HG02642 (cell line): ENCODE measurements at regions not wholly inside any gene's neighbourhood (a gene's known extent, or its start where the extent isn't known, plus 50 kb on each side); places are given as distances from the start of the nearest gene placed in this dataset.
"Not testable (repeated sequence)": the region's sequence is repeated elsewhere in the genome, so short reads cannot be mapped to it uniquely, and the experiment has no call there.

Experiments
- ATAC-seq: cut with Tn5 transposase; IDR thresholded peaks from one replicate; pipeline ENCODE4 v1.9.1; 2021; ENCODE audit warnings: mild to moderate bottlenecking; ENCODE audit not compliant: unreplicated experiment, poor library complexity

- no peak for ATAC-seq
Measured at GRCh38 chr12:4160314-4161040, 113.1 kb upstream of the CCND2 start.

- no peak for ATAC-seq
Measured at GRCh38 chr12:4159851-4160250, 113.7 kb upstream of the CCND2 start.

- no peak for ATAC-seq
Measured at GRCh38 chr12:4158306-4158705, 115.3 kb upstream of the CCND2 start.

- no peak for ATAC-seq
Measured at GRCh38 chr12:4157122-4157521, 116.4 kb upstream of the CCND2 start.

GRCh38 chr12:4156317-4156716, 117.2 kb upstream of the CCND2 start:
- ATAC-seq, result no peak

- no peak for ATAC-seq
Measured at GRCh38 chr12:4154672-4155225, 118.8 kb upstream of the CCND2 start.

- peak; percentile 80 for ATAC-seq
Measured at GRCh38 chr12:4153343-4153892, 120.1 kb upstream of the CCND2 start.

GRCh38 chr12:4152145-4152795, 121.3 kb upstream of the CCND2 start:
- ATAC-seq, result no peak

- ATAC-seq, result no peak
Measured at GRCh38 chr12:4151362-4152121, 122.0 kb upstream of the CCND2 start.

GRCh38 chr12:4150355-4150754, 123.2 kb upstream of the CCND2 start:
- not testable (repeated sequence) for ATAC-seq

GRCh38 chr12:4148418-4149056, 125.0 kb upstream of the CCND2 start:
- ATAC-seq, result peak; percentile 53

- no peak for ATAC-seq
Measured at GRCh38 chr12:4147031-4147481, 126.5 kb upstream of the CCND2 start.

- ATAC-seq, result no peak
Measured at GRCh38 chr12:4145990-4146859, 127.3 kb upstream of the CCND2 start.

- ATAC-seq, result no peak
Measured at GRCh38 chr12:4144676-4145075, 128.9 kb upstream of the CCND2 start.

GRCh38 chr12:4143896-4144295, 129.7 kb upstream of the CCND2 start:
- no peak for ATAC-seq

GRCh38 chr12:4141348-4142270, 132.0 kb upstream of the CCND2 start:
- no peak for ATAC-seq

GRCh38 chr12:4140581-4141301, 132.8 kb upstream of the CCND2 start:
- ATAC-seq, result no peak

- ATAC-seq, result no peak
Measured at GRCh38 chr12:4139191-4139590, 134.4 kb upstream of the CCND2 start.
